ENCODE measurements at regions not wholly inside any gene's neighbourhood (a gene's known extent, or its start where the extent isn't known, plus 50 kb on each side); places are given as distances from the start of the nearest gene placed in this dataset.
"Not testable (repeated sequence)": the region's sequence is repeated elsewhere in the genome, so short reads cannot be mapped to it uniquely, and the experiment has no call there.

- CTCF ChIA-PET: no interaction called here
- POLR2A ChIA-PET: no interaction called here
- intact Hi-C loops (cut with micrococcal nuclease; ENCODE audit: unreplicated experiment): no loop called here
- Histone ChIP-seq H3K9me3 (ENCODE audit: control insufficient read depth, insufficient read depth, low read depth, low read length) (no peaks in the 10 kb centered on the region), H3K4me3 (ENCODE audit: low read depth in 2 of 2, low read length in 2 of 2) (no peak overlapping the region), H3K36me3 (ENCODE audit: control insufficient read depth, insufficient read depth, low read length) (no peaks in the 10 kb centered on the region), H3K27me3 (ENCODE audit: control insufficient read depth, insufficient read depth, low read length) (no peaks in the 10 kb centered on the region), H3K4me1 (ENCODE audit: control insufficient read depth, insufficient read depth, low read length) (no peaks in the 10 kb centered on the region), H3K27ac (ENCODE audit: low read length) (no peak overlapping the region)
- ATAC-seq: no peak
- in situ Hi-C loops (cut with HindIII; ENCODE audit: low pct_unique_long_range_greater_than_20kb, low sequenced_read_pairs): no loop called here
- no TSS peak for BruUV-seq (replicated peaks)
- TF ChIP-seq CTCF (IDR thresholded peaks at IDR 0.05) (peak; percentile 12), TCF7L2 (IDR thresholded peaks at IDR 0.05; ENCODE audit: low read depth, low read length) (no peak)
- DNase-seq (ENCODE audit: low read depth, low spot score): no peak
Measured at GRCh38 chr17:22337467-22337866, 645.1 kb downstream of the KCNJ18 start.

GRCh38 chr17:22356603-22357002, 664.3 kb downstream of the KCNJ18 start:
- POLR2A ChIA-PET; in situ Hi-C loops (cut with HindIII; ENCODE audit: low pct_unique_long_range_greater_than_20kb, low sequenced_read_pairs); intact Hi-C loops (cut with micrococcal nuclease; ENCODE audit: unreplicated experiment); ATAC-seq; CTCF ChIA-PET; H3K4me3 ChIP-seq (ENCODE audit: low read depth in 2 of 2, low read length in 2 of 2); H3K4me1 ChIP-seq (ENCODE audit: control insufficient read depth, insufficient read depth, low read length); H3K36me3 ChIP-seq (ENCODE audit: control insufficient read depth, insufficient read depth, low read length); H3K27ac ChIP-seq (ENCODE audit: low read length); H3K9me3 ChIP-seq (ENCODE audit: control insufficient read depth, insufficient read depth, low read depth, low read length); DNase-seq (ENCODE audit: low read depth, low spot score); H3K27me3 ChIP-seq (ENCODE audit: control insufficient read depth, insufficient read depth, low read length); BruUV-seq (replicated peaks): not testable (repeated sequence)

GRCh38 chr17:22370988-22371387, 678.7 kb downstream of the KCNJ18 start:
- CTCF ChIA-PET; DNase-seq (ENCODE audit: low read depth, low spot score); H3K9me3 ChIP-seq (ENCODE audit: control insufficient read depth, insufficient read depth, low read depth, low read length); H3K27ac ChIP-seq (ENCODE audit: low read length); ATAC-seq; H3K4me1 ChIP-seq (ENCODE audit: control insufficient read depth, insufficient read depth, low read length); H3K4me3 ChIP-seq (ENCODE audit: low read depth in 2 of 2, low read length in 2 of 2); in situ Hi-C loops (cut with HindIII; ENCODE audit: low pct_unique_long_range_greater_than_20kb, low sequenced_read_pairs); H3K27me3 ChIP-seq (ENCODE audit: control insufficient read depth, insufficient read depth, low read length); H3K36me3 ChIP-seq (ENCODE audit: control insufficient read depth, insufficient read depth, low read length); intact Hi-C loops (cut with micrococcal nuclease; ENCODE audit: unreplicated experiment); POLR2A ChIA-PET; BruUV-seq (replicated peaks): not testable (repeated sequence)

GRCh38 chr17:22373911-22374310, 681.6 kb downstream of the KCNJ18 start:
- in situ Hi-C loops (cut with HindIII; ENCODE audit: low pct_unique_long_range_greater_than_20kb, low sequenced_read_pairs): no loop called here
- no peaks in the 10 kb centered on the region for H3K36me3 ChIP-seq (ENCODE audit: control insufficient read depth, insufficient read depth, low read length)
- POLR2A ChIA-PET: no interaction called here

More at GRCh38 chr17:22373911-22374310, 681.6 kb downstream of the KCNJ18 start:
- no peak overlapping the region for H3K27ac ChIP-seq (ENCODE audit: low read length)
- TF ChIP-seq POLR2AphosphoS5 (IDR thresholded peaks at IDR 0.05; ENCODE audit: low read depth, low read length) (no peak), TCF7L2 (IDR thresholded peaks at IDR 0.05; ENCODE audit: low read depth, low read length) (no peak), SIN3A (IDR thresholded peaks at IDR 0.05; ENCODE audit: borderline replicate concordance, insufficient read depth, low read depth, low read length) (no peak), REST (IDR thresholded peaks at IDR 0.05; ENCODE audit: insufficient read depth in 1 of 2, low read depth in 2 of 2, low read length in 1 of 2) (no peak), CTCF (IDR thresholded peaks at IDR 0.05) (no peak)
- no peak overlapping the region for H3K4me3 ChIP-seq (ENCODE audit: low read depth in 2 of 2, low read length in 2 of 2)
- no TSS peak for BruUV-seq (replicated peaks)
- no peaks in the 10 kb centered on the region for H3K27me3 ChIP-seq (ENCODE audit: control insufficient read depth, insufficient read depth, low read length)
- ATAC-seq (no peak), DNase-seq (ENCODE audit: low read depth, low spot score) (no peak)
- CTCF ChIA-PET: no interaction called here
- no peaks in the 10 kb centered on the region for H3K4me1 ChIP-seq (ENCODE audit: control insufficient read depth, insufficient read depth, low read length)
- H3K9me3 ChIP-seq (ENCODE audit: control insufficient read depth, insufficient read depth, low read depth, low read length): no peaks in the 10 kb centered on the region
- intact Hi-C loops (cut with micrococcal nuclease; ENCODE audit: unreplicated experiment): no loop called here

Data from Panc1 (cell line).